GM18505 (cell line): ENCODE measurements at regions not wholly inside any gene's neighbourhood (a gene's known extent, or its start where the extent isn't known, plus 50 kb on each side); places are given as distances from the start of the nearest gene placed in this dataset.

Experiments
- ATAC-seq: cut with Tn5 transposase; IDR thresholded peaks from one replicate; pipeline ENCODE4 v1.9.1; 2021; ENCODE audit not compliant: unreplicated experiment
- POLR2A ChIP-seq: IDR thresholded peaks from 4 replicates; pipeline ENCODE4 v1.6.1; 2011; ENCODE audit warnings: borderline replicate concordance; ENCODE audit not compliant: insufficient read depth, insufficient read length; ENCODE audit errors: extremely low read depth

DNA sequence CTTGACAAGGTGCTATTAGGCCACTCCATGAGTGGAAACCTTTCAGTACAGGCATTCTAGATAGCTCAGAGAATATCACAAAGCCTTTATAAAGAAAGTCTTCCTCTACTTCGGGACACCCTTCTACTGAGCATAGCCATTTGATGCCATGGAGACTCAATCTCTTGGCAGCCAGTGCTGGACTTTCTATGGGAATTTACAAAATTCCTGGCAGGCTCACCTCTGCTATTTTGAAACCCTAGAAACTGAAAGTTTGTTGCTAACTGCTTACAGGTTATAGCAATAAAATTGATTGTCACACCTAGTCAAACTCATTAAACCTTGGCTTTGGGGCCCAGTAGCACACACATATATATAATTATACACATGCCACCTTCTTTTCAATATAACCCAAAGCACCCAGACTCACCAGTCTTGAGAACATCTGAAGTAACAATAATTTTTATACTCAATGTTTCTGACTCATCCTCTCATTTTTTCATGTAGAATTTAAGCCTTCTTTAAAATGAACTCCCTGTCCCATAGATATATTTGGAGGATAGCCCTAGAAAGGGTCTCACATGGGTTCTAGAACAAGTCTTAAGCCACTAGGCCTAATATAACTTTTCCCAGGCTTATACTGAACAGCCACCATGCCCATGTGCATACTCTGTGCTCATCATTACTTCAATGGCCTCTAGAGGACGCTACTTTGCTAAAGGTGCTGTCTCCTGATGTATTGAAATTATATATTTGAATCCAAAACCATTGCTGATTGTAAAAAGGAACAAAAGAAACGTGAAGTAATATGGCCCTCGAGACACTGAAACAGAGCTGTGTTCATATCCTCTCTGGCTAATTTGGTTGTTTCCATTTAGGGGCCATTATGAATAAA lies 368.1 kb upstream of the MARCKS start:
- no peak for TF ChIP-seq POLR2A
- no peak for ATAC-seq

DNA sequence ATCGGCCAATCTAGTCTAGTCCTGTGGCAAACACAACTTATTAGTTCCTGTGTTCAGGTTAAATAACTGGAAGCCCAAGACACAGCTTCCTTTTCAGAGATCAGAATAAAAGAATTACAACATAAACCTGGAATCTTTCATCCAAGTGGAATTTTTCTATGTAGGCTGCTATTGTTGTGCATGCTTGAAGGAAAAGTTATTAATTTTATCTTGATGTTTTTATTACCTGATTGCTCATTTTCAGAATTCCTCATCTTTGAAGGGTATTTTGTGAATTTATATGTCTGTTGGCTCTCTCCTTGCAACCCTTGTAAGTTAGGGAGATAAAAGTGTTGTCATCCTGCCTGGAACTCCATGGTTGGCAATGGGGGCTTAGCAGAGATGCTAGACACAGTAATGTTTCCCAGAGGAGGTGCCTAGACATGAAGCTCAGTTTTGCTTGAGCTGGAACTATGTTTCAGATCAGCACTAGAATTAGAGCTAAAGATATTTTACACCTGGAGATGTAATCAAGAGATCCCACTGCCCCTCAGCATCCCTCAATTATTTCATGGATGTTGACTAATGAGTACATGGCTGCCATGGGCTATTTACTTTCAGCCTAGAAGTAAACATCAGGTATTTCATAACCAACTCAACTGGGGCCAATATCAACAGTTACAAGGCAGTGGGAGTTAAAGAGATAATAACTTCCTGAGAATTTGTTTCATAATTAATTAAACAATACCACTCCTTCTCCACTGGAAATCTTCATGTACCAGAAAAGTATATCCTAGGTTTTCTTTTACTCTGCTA lies 367.0 kb upstream of the MARCKS start:
- TF ChIP-seq POLR2A: no peak
- no peak for ATAC-seq

DNA sequence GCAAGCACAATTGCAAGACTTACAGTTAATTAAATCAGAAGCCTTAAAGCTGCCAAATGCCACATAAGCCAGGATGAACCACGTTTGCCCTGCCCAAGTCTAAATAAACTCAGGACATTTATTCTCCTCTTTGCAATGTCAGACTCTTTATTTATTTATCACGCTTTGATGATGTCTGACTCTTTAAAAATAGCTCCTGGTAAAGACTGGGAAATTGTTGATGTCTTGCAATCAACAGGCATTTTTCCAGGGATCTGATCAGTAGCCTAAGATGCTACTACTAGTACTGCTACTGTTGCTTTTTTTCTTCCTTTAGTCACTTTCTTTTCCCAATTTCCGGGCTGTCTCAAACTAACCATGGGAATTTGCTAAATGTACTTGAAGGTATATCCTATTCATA lies 365.8 kb upstream of the MARCKS start:
- no peak for TF ChIP-seq POLR2A

DNA sequence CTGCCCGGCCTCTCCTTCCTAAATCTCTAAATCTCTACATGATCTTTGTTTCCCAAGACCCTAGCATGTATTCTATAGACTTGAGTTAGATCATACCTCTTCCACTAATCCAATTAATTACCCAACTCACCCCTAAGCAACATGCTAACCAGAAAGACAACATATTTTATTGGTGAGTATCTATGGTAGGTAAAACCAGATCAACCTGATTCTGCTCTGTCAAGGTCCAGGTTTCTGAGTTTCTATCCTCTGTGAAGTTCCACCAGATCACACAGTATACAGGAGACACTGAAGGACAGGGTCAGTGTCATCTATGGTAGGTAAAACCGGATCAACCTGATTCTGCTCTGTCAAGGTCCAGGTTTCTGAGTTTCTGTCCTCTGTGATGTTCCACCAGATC lies 363.2 kb upstream of the MARCKS start:
- no peak for ATAC-seq
- TF ChIP-seq POLR2A: no peak

More for the DNA sequence above, 365.8 kb upstream of the MARCKS start:
- ATAC-seq: no peak

DNA sequence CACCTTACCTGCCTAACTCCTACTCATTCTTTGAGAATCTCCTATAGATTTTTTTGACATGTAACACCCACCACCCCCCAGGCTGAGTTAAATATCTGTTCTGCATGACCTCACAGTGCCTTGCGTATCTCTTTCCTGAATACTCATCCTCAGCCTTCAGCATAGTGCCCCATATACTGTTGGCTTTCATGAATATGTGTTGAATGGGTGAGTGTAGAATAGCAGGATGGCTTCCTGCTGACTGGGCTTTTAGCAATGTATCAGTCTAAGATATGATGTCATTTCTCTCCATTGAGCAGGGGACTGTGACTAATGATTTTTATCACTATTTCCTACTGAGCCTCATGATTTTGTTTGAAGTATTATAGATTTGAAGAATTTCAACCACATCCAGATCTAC lies 361.6 kb upstream of the MARCKS start:
- ATAC-seq: no peak
- TF ChIP-seq POLR2A: no peak

DNA sequence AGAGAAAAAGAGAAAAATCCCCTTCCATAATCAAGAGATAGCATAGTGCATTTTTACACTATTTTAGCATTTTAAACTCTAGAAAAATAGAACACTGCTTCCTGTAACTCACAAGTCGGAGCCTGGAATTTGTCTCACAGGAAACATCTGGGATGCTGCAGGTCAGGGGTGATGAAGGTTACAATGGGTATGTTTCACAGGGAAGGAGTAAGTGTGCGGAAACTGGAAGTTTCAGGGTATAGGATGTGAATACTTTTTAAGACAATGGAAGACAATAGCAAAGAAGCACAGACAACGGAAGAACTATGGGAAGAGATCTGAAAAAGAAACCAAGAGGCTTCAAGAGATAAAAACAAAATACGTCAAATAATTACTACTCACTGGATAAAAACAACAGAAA lies 361.0 kb upstream of the MARCKS start:
- no peak for TF ChIP-seq POLR2A
- no peak for ATAC-seq

DNA sequence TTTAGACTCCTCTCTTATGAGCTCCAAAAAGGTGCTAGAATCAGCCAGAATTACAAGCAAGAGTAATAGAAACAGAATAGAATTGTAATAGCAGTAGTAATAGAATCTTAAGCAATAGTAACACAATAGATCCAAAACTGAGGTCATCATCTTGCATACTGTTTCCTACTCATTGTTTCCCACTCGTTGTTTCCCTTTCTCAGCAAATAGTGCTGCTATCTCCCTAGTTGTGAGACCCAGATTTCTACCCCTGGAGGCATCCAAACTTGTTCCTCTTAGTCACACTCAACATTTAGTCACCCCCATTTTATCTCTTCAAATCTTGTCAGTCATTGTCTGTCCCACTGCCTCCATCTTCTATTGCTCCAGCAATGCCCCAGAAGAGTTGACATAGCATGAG lies 356.9 kb upstream of the MARCKS start:
- no peak for TF ChIP-seq POLR2A
- no peak for ATAC-seq

DNA sequence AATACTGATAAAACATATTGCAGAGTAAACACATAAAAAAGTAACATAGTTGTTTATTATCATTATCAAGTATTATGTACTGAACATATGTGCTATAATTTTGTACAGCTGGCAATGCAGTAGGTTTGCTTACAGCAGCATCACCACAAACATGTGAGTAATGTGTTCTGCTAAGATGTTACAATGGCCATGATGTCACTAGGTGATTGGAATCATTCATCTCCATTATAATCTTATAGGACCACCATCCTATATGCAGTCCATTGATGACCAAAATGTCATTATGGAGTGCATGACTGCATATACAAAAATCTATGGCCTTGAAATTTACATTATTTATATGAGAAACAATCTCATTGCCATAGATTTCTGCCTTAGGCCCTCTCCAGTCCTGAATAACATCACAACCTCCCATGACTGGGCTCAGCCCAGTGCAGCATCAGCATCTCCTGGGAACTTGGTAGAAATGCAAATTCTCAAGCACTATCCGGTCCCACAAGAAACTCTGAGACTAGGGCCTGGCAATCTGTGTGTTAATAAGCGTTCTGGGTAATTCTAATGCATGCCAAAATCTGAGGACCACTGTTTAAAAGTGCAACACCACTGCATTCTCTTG lies 352.0 kb upstream of the MARCKS start:
- no peak for ATAC-seq
- no peak for TF ChIP-seq POLR2A

DNA sequence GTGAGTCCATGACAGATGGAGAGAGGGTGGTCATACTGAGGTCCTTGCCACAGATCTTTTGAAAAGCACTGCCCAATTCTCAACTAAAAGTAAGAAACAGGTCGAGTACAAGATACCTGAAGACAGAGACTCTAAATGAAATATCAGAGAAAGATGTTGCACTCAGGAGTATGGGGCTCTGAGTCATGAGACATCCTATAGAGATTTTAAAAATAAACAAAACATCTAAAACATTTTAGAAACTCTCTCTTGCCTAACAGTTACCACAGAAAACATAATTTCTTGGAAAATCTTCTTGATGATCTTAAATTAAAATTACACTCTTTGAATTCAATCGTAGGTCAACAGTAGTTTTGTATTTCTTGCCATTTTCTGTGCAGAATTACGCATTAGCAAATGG lies 348.9 kb upstream of the MARCKS start:
- no peak for TF ChIP-seq POLR2A
- ATAC-seq: no peak

DNA sequence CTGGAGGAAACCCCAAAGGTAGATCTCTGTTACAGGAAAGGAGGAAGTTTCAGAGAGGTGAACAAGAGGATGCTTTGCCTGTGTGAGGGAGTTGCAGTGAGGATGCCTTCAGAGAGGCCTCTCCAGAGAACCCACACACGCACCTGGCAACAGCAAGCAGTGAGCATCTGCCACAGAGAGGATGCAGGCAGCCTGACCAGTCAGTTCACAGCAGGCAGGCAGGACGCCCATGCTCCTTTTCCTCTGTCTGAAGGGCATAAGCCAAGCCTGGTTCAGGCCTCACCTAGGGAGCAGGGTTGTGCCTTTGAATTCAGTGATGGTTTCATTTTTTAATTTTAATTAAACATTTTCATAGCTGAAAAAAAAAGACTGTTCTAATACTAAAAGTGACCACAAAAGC lies 346.0 kb upstream of the MARCKS start:
- no peak for TF ChIP-seq POLR2A
- ATAC-seq: no peak

DNA sequence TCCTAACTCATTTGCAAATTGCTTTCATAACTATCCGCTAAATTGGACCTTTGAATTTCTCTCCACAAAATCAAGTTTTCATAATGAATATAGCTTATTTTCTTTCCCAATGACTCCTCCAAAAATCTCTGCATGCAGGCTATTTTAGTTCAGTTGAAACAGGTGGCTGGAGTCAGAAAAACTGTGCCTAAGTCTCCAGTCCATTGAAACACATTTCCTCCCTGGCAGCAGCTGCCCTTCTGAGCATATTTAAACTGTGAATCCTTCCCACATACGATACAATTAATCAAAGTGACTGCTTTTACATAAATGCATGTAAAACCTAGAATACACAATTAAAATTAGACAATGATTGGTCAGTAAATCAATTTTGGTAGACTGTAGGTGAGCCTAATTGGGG lies 344.6 kb upstream of the MARCKS start:
- TF ChIP-seq POLR2A: no peak
- no peak for ATAC-seq

DNA sequence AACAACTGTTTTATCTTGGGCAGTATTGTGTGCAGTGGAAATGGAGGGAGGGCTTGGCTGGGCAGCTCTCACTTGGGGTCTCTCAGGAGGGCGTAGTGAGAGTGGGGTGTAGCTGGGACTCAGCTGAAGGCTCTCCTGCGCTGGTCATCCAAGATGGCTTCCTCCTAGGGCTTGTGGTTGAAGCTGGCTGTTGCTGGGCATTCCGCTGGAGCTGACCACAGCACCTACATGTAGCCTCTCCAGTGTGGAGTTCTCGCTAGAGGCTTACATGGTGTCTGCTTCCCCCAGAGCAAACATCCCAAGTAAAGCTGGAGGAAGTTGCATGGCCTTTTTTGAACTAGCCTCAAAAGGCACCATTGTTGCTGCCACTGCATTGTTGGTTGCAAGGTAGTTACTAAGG lies 344.1 kb upstream of the MARCKS start:
- no peak for ATAC-seq
- no peak for TF ChIP-seq POLR2A

DNA sequence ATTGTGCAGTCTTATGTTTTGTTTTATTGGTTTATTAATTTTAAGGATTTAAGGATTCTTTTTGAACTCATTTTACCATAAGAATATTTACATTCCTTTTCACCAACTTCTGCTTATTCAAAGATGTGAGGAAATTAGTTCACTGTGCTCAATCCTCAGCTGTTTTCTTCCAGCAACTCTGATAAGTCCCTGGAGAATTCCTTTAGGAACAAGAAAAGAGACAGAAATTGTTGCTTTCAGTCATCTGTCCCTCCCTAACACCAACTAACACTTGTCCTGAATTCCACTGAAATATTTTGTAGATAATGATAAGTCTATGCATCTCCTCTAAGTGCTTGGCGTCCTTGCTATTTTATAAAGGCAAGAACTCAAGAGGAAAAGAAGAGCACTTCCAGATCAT lies 334.8 kb upstream of the MARCKS start:
- TF ChIP-seq POLR2A: no peak
- ATAC-seq: no peak
